ENCODE measurements at regions not wholly inside any gene's neighbourhood (a gene's known extent, or its start where the extent isn't known, plus 50 kb on each side); places are given as distances from the start of the nearest gene placed in this dataset.

GRCh38 chr20:50280851-50281655 lies 90.4 kb downstream of the CEBPB start:
- ChIA-PET POLR2A (no interaction called here), CTCF (interaction anchor here (0.7 to 1.0 kb wide), 3 partner anchors 8 to 183 kb away, joined by 3 to 4 read pairs (median 4); no protein-coding TSS in a partner anchor)
- no peak for DNase-seq (ENCODE audit: low read depth, low spot score)

GRCh38 chr20:50281831-50282591 lies 91.4 kb downstream of the CEBPB start:
- no peak for DNase-seq (ENCODE audit: low read depth, low spot score)
- CTCF ChIA-PET = interaction anchor here (0.7 to 1.0 kb wide), 3 partner anchors 23 to 182 kb away, joined by 3 to 4 read pairs (median 3); no protein-coding TSS in a partner anchor
- no peak overlapping the region for H3K4me3 ChIP-seq (ENCODE audit: low read depth, low read length)
- POLR2A ChIA-PET = no interaction called here
- no peak for TF ChIP-seq CTCF (IDR thresholded peaks at IDR 0.05; ENCODE audit: insufficient read depth, low read length, missing control alignments)

More at GRCh38 chr20:50280851-50281655, 90.4 kb downstream of the CEBPB start:
- H3K4me3 ChIP-seq (ENCODE audit: low read depth, low read length) = no peak overlapping the region
- TF ChIP-seq CTCF (IDR thresholded peaks at IDR 0.05; ENCODE audit: insufficient read depth, low read length, missing control alignments) = no peak

- no peak for DNase-seq (ENCODE audit: low read depth, low spot score)
- ChIA-PET POLR2A (no interaction called here), CTCF (interaction anchor here (0.7 kb wide), 1 partner anchor 45 kb away, joined by 3 read pairs; no protein-coding TSS in a partner anchor)
- H3K4me3 ChIP-seq (ENCODE audit: low read depth, low read length) = no peak overlapping the region
- no peak for TF ChIP-seq CTCF (IDR thresholded peaks at IDR 0.05; ENCODE audit: insufficient read depth, low read length, missing control alignments)
Observed at GRCh38 chr20:50282592-50283241, 92.1 kb downstream of the CEBPB start.

GRCh38 chr20:50283370-50283769 lies 92.7 kb downstream of the CEBPB start:
- CTCF ChIA-PET = interaction anchor here (1.4 kb wide), 1 partner anchor 10 kb away, joined by 4 read pairs; no protein-coding TSS in a partner anchor
- POLR2A ChIA-PET = no interaction called here
- H3K4me3 ChIP-seq (ENCODE audit: low read depth, low read length) = no peak overlapping the region
- DNase-seq (ENCODE audit: low read depth, low spot score) = no peak
- TF ChIP-seq CTCF (IDR thresholded peaks at IDR 0.05; ENCODE audit: insufficient read depth, low read length, missing control alignments) = no peak

GRCh38 chr20:50283922-50284810 lies 93.5 kb downstream of the CEBPB start:
- H3K4me3 ChIP-seq (ENCODE audit: low read depth, low read length) = no peak overlapping the region
- ChIA-PET POLR2A (interaction anchor here (1.1 to 2.1 kb wide), 3 partner anchors 12 to 93 kb away, joined by 3 to 14 read pairs (median 4); partner anchors contain the start of gene CEBPB), CTCF (interaction anchor here (1.2 to 1.8 kb wide), 8 partner anchors 8 to 178 kb away, joined by 3 to 7 read pairs (median 4); no protein-coding TSS in a partner anchor)
- no peak for DNase-seq (ENCODE audit: low read depth, low spot score)
- no peak for TF ChIP-seq CTCF (IDR thresholded peaks at IDR 0.05; ENCODE audit: insufficient read depth, low read length, missing control alignments)

Data from AG04449 (cell line).